ENCODE measurements at regions not wholly inside any gene's neighbourhood (a gene's known extent, or its start where the extent isn't known, plus 50 kb on each side); places are given as distances from the start of the nearest gene placed in this dataset.
"Not testable (repeated sequence)": the region's sequence is repeated elsewhere in the genome, so short reads cannot be mapped to it uniquely, and the experiment has no call there.

DNA sequence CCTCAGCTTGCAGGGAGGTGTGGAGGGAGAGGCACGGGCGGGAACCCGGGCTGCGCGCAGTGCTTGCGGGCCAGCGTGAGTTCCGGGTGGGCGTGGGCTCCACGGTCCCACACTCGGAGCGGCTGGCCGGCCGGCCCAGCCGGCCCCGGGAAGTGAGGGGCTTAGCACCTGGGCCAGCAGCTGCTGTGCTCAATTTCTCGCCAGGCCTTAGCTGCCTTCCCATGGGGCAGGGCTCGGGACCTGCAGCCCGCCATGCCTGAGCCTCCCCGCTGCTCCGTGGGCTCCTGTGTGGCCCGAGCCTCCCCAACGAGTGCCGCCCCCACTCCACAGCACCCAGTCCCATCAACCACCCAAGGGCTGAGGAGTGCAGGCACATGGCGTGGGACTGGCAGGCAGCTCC, 83.0 kb upstream of the CDCA7L start:
- H3K9me3 ChIP-seq; DNase-seq (ENCODE audit: low spot score in 2 of 2); H3K4me1 ChIP-seq; H3K36me3 ChIP-seq (replicated peaks); in situ Hi-C loops (cut with MboI; ENCODE audit: low sequenced_read_pairs); H3K27me3 ChIP-seq (ENCODE audit: low read depth); H3K4me3 ChIP-seq: not testable (repeated sequence)

DNA sequence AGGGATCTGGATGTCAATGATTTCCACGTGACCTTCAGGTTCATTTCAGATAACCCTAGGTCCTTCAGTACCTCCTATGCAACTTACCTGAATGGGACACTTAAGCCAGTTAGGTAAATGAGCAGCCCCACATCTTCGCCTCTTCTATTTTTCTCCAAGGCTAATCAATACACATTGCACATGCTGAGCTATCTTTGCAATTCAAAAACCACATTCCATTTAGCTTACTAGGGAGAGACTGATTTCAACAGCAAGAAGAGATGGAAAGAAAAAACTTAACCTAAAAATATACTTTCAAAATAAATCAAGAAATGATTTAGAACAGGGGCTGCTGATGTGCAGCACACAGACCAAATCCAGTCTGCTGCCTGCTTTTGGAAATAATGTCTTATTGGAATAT, 81.8 kb upstream of the CDCA7L start:
- in situ Hi-C loops (cut with MboI; ENCODE audit: low sequenced_read_pairs): no loop called here

GRCh38 chr7:22025983-22026382, 80.3 kb upstream of the CDCA7L start:
- Histone ChIP-seq H3K9me3 (no peaks in the 10 kb centered on the region), H3K4me3 (no peak overlapping the region), H3K4me1 (no peaks in the 10 kb centered on the region), H3K36me3 (replicated peaks) (no peaks in the 10 kb centered on the region), H3K27me3 (ENCODE audit: low read depth) (peaks cover 2% of the 10 kb centered on the region; the same call in 1 of the 2 replicates)
- DNase-seq (ENCODE audit: low spot score in 2 of 2): no peak
- in situ Hi-C loops (cut with MboI; ENCODE audit: low sequenced_read_pairs): no loop called here

More for the DNA sequence above, 81.8 kb upstream of the CDCA7L start:
- Histone ChIP-seq H3K4me1 (no peaks in the 10 kb centered on the region), H3K4me3 (no peak overlapping the region), H3K27me3 (ENCODE audit: low read depth) (peaks cover 2% of the 10 kb centered on the region; the same call in 1 of the 2 replicates), H3K9me3 (no peaks in the 10 kb centered on the region), H3K36me3 (replicated peaks) (no peaks in the 10 kb centered on the region)
- DNase-seq (ENCODE audit: low spot score in 2 of 2): no peak

GRCh38 chr7:22025075-22025474, 79.4 kb upstream of the CDCA7L start:
- no peaks in the 10 kb centered on the region for H3K4me1 ChIP-seq
- H3K9me3 ChIP-seq: no peaks in the 10 kb centered on the region
- DNase-seq (ENCODE audit: low spot score in 2 of 2): no peak
- peaks cover 2% of the 10 kb centered on the region; the same call in 1 of the 2 replicates for H3K27me3 ChIP-seq (ENCODE audit: low read depth)
- no peaks in the 10 kb centered on the region for H3K36me3 ChIP-seq (replicated peaks)
- H3K4me3 ChIP-seq: no peak overlapping the region
- in situ Hi-C loops (cut with MboI; ENCODE audit: low sequenced_read_pairs): no loop called here

DNA sequence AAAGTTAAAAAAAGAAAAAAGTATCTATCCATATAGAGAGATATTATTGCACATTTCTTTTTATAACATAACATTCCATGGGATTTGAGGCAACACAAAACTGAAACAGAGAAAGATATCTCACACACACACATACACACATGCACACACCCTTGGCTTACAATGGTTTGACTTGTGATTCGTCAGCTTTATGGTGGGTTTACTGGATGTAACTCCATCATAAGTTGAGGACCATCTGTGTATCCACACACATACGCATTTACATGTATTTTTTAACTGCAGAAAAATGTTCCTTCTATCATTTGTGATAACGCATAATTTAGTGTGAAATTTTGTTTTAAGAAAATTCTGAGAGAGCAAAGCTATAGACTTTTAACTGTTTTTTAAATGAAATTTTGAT, 74.2 kb upstream of the CDCA7L start:
- in situ Hi-C loops (cut with MboI; ENCODE audit: low sequenced_read_pairs): loop anchor here (25.0 kb wide), 1 partner anchor 758 kb away; no protein-coding TSS in a partner anchor
- H3K36me3 ChIP-seq (replicated peaks): no peaks in the 10 kb centered on the region
- H3K27me3 ChIP-seq (ENCODE audit: low read depth): peaks cover 2% of the 10 kb centered on the region; the same call in 1 of the 2 replicates
- H3K4me1 ChIP-seq: no peaks in the 10 kb centered on the region; the same call in 1 of the 2 replicates
- DNase-seq (ENCODE audit: low spot score in 2 of 2): no peak
- H3K9me3 ChIP-seq: no peaks in the 10 kb centered on the region
- H3K4me3 ChIP-seq: no peak overlapping the region

DNA sequence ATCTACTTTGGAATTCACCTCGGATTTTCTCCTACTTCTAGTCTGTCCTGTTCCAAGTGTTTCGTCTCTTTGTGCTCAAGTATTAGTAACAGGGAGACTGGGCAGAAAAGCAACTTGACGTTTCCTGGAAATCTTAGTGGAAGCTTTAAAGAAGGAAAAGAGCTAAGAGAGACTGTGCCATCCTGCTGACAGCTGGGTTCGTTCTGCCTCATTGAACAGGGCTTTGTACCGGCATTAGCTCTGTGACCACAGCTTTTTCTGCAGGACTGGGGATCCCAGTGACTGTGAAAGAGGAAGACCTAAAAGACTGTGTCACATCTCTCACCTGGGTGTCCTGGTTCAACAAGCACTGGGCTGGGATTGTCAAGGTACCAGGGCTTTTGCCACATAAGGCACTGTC, 70.8 kb upstream of the CDCA7L start:
- Histone ChIP-seq H3K4me3 (no peak overlapping the region), H3K4me1 (no peaks in the 10 kb centered on the region; the same call in 1 of the 2 replicates), H3K36me3 (replicated peaks) (no peaks in the 10 kb centered on the region), H3K27me3 (ENCODE audit: low read depth) (no peaks in the 10 kb centered on the region), H3K9me3 (no peaks in the 10 kb centered on the region)
- no peak for DNase-seq (ENCODE audit: low spot score in 2 of 2)
- in situ Hi-C loops (cut with MboI; ENCODE audit: low sequenced_read_pairs): loop anchor here (25.0 kb wide), 1 partner anchor 754 kb away; no protein-coding TSS in a partner anchor

DNA sequence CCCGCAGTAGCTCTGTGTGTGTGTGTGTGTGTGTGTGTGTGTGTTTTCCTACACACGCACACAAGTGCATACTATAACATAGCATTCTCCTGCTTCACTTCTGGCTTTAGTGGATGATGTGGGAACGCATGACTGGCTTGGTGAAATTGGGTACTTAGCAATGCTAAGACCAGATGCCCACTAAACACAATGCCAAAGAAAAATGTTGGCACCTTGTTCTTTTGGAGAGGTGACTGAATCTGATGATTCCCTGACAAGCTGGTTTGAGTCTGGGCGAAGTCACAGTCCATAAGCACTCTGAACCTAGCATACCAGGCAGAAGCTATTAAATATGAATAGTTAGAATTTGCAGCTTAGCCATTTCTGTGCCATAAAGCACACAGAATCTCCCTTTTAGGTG, 68.0 kb upstream of the CDCA7L start:
- in situ Hi-C loops (cut with MboI; ENCODE audit: low sequenced_read_pairs): loop anchor here (25.0 kb wide), 1 partner anchor 751 kb away; no protein-coding TSS in a partner anchor
- no peak for DNase-seq (ENCODE audit: low spot score in 2 of 2)
- Histone ChIP-seq H3K4me3 (no peak overlapping the region), H3K27me3 (ENCODE audit: low read depth) (0 out of 2 replicates have a peak, but pooled peaks cover 3% of the 10 kb centered on the region), H3K4me1 (no peaks in the 10 kb centered on the region; the same call in 1 of the 2 replicates), H3K9me3 (no peaks in the 10 kb centered on the region), H3K36me3 (replicated peaks) (no peaks in the 10 kb centered on the region)

DNA sequence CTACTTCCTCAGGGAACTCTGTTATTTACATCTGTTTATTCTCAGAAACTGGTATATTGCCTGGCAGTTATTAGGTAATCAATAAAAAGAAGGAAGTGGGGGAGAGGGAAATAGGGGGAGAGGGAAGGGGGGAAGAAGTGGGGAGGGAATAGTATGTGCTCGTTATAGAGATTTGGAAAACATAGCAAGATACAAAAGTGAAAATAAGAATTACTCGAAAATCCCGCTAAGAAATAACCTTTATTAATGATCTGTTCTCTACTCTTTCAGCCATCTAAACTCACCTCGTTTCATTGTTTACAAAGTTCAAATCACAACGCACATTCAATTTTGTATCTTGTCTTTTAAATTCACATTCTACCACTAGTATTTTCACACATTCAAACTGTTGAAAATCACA, 63.0 kb upstream of the CDCA7L start:
- H3K4me3 ChIP-seq: no peak overlapping the region
- in situ Hi-C loops (cut with MboI; ENCODE audit: low sequenced_read_pairs): loop anchor here (10.0 to 25.0 kb wide), 2 partner anchors 76 to 746 kb away; no protein-coding TSS in a partner anchor
- no peak for DNase-seq (ENCODE audit: low spot score in 2 of 2)
- no peaks in the 10 kb centered on the region for H3K9me3 ChIP-seq
- H3K27me3 ChIP-seq (ENCODE audit: low read depth): peaks cover 7% of the 10 kb centered on the region; the same call in 1 of the 2 replicates
- no peaks in the 10 kb centered on the region; the same call in 1 of the 2 replicates for H3K4me1 ChIP-seq
- H3K36me3 ChIP-seq (replicated peaks): no peaks in the 10 kb centered on the region

GRCh38 chr7:22008087-22008486, 62.4 kb upstream of the CDCA7L start:
- H3K9me3 ChIP-seq: no peaks in the 10 kb centered on the region
- DNase-seq (ENCODE audit: low spot score in 2 of 2): no peak
- H3K4me1 ChIP-seq: no peaks in the 10 kb centered on the region; the same call in 1 of the 2 replicates
- H3K4me3 ChIP-seq: no peak overlapping the region
- H3K27me3 ChIP-seq (ENCODE audit: low read depth): peaks cover 10% of the 10 kb centered on the region; the same call in 1 of the 2 replicates
- no peaks in the 10 kb centered on the region for H3K36me3 ChIP-seq (replicated peaks)
- in situ Hi-C loops (cut with MboI; ENCODE audit: low sequenced_read_pairs): loop anchor here (10.0 to 25.0 kb wide), 2 partner anchors 77 to 746 kb away; no protein-coding TSS in a partner anchor

DNA sequence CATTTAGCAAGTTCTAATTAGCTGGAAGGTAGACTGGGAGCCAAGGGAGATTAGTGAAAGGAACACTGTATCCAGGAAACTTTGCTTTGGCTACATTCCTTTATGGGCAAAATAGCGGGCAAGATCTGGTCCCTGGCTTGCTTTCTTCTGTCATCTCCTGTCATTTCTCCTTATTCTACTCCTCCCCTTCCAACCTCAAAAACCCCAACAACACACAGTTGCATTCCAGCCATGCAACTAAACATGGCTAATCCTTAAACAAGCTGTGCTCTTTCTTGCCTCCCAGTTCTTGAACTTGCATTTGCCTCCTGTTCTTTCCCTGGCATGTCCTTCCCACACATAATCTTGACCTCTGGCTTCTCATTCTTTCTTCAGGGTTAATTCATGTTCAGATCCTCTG, 59.5 kb upstream of the CDCA7L start:
- Histone ChIP-seq H3K4me1 (no peaks in the 10 kb centered on the region; the same call in 1 of the 2 replicates), H3K9me3 (no peaks in the 10 kb centered on the region), H3K36me3 (replicated peaks) (no peaks in the 10 kb centered on the region), H3K27me3 (ENCODE audit: low read depth) (peaks cover 7% of the 10 kb centered on the region; the same call in 1 of the 2 replicates), H3K4me3 (no peak overlapping the region)
- in situ Hi-C loops (cut with MboI; ENCODE audit: low sequenced_read_pairs): loop anchor here (10.0 to 25.0 kb wide), 2 partner anchors 80 to 743 kb away; no protein-coding TSS in a partner anchor
- peak; percentile 12 to 56 for DNase-seq (ENCODE audit: low spot score in 2 of 2)

DNA sequence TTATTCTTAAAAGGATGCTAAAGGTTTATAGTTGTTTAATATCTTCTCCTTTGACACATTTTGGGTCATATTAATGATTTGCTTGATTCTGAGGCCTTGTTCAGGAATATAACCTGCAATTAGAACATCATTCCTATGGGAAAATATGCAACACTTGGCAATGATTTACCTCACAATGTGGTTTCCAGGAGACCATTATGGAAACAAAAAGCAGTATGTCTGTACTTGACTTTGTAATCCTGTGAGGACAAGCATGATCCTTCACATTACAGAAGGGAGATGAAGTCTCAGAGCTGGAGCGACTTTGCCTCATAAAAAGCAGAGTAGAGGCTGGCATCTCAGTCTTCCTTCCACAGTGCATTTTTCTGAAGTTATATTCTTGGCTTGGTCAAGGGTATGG, 57.0 kb upstream of the CDCA7L start:
- Histone ChIP-seq H3K9me3 (no peaks in the 10 kb centered on the region), H3K36me3 (replicated peaks) (no peaks in the 10 kb centered on the region), H3K4me1 (no peaks in the 10 kb centered on the region), H3K4me3 (no peak overlapping the region), H3K27me3 (ENCODE audit: low read depth) (peaks cover 5% of the 10 kb centered on the region; the same call in 1 of the 2 replicates)
- in situ Hi-C loops (cut with MboI; ENCODE audit: low sequenced_read_pairs): loop anchor here (10.0 to 25.0 kb wide), 2 partner anchors 82 to 740 kb away; no protein-coding TSS in a partner anchor
- DNase-seq (ENCODE audit: low spot score in 2 of 2): no peak

DNA sequence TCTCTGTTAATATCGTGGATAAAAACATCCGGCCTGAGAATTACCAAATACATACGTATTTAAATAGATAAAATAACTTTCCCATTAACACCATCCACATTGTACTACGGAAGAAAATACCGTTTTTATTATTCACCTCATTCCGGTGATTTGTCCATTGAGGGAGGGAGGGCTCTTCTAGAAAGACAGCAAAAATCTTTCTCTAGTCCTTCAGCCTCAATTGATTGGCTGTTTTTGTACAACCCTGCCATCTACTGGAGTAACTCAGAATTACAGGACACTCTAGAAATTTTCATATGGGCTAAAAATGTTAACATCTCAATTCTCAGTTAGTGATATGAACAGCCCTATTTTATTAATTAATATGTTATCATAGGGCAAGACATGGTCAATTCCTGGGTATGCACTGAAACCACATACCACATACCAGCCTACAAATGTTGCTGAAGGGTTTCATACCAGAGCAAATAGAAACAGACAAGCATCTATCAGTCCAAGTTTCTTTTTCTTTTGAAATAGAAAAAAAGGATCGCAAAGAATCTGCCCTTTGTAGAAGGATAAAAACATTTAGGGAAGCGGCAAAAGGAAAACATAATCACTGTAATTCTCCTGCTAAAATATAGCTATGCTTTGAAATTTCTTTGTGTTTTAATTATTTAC, 55.8 kb upstream of the CDCA7L start:
- H3K4me3 ChIP-seq: no peak overlapping the region
- DNase-seq (ENCODE audit: low spot score in 2 of 2): peak; percentile 57 to 73
- H3K9me3 ChIP-seq: no peaks in the 10 kb centered on the region
- in situ Hi-C loops (cut with MboI; ENCODE audit: low sequenced_read_pairs): loop anchor here (10.0 to 25.0 kb wide), 2 partner anchors 83 to 739 kb away; no protein-coding TSS in a partner anchor
- H3K36me3 ChIP-seq (replicated peaks): no peaks in the 10 kb centered on the region
- H3K4me1 ChIP-seq: no peaks in the 10 kb centered on the region
- peaks cover 5% of the 10 kb centered on the region; the same call in 1 of the 2 replicates for H3K27me3 ChIP-seq (ENCODE audit: low read depth)

DNA sequence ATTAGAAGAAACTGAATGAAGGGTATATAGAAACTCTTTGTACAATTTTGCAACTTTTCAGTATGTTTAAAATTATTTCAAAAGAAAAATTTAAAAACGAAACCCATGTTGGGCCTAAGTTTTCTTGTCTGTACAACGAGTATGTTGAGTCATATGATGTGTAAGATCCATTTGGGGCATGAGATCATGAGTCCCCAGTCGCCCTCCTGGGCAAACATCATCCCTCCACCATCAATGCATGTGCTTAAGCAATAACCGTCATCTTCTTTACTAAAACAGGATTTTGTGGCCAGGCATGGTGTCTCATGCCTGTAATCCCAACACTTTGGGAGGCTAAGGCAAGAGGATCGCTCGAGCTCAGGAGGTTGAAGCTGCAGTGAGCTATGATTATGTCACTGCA, 54.2 kb upstream of the CDCA7L start:
- no peak for DNase-seq (ENCODE audit: low spot score in 2 of 2)
- H3K9me3 ChIP-seq: no peaks in the 10 kb centered on the region
- H3K27me3 ChIP-seq (ENCODE audit: low read depth): peaks cover 5% of the 10 kb centered on the region; the same call in 1 of the 2 replicates
- no peaks in the 10 kb centered on the region for H3K4me1 ChIP-seq
- no peaks in the 10 kb centered on the region for H3K36me3 ChIP-seq (replicated peaks)
- in situ Hi-C loops (cut with MboI; ENCODE audit: low sequenced_read_pairs): loop anchor here (10.0 to 25.0 kb wide), 2 partner anchors 85 to 738 kb away; no protein-coding TSS in a partner anchor
- no peak overlapping the region for H3K4me3 ChIP-seq

DNA sequence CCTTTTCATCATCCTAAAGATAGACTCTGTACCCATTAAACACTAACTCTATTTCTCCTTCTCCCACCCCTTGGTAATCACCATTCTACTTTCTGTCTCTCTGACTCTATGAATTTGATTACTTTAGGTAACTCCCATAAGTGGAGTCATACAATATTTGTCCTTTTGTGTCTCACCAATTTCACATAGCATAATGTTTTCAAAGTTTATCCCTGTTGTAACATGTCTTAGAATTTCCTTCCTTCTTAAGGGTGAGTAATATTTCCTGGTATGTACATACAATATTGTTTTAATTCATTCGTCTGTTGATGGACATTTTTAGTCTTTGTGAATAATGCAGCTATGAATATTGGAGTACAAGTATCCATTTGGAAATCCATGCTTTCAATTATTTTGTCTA, 50.9 kb upstream of the CDCA7L start:
- Histone ChIP-seq H3K36me3 (replicated peaks) (no peaks in the 10 kb centered on the region), H3K4me1 (no peaks in the 10 kb centered on the region), H3K9me3 (no peaks in the 10 kb centered on the region), H3K27me3 (ENCODE audit: low read depth) (no peaks in the 10 kb centered on the region), H3K4me3 (no peak overlapping the region)
- in situ Hi-C loops (cut with MboI; ENCODE audit: low sequenced_read_pairs): no loop called here
- DNase-seq (ENCODE audit: low spot score in 2 of 2): no peak

Measured in HAP-1 (cell line).